OCI-M2 (cell line): ENCODE measurements at regions not wholly inside any gene's neighbourhood (a gene's known extent, or its start where the extent isn't known, plus 50 kb on each side); places are given as distances from the start of the nearest gene placed in this dataset.
"Not testable (repeated sequence)": the region's sequence is repeated elsewhere in the genome, so short reads cannot be mapped to it uniquely, and the experiment has no call there.

Experiments used
- DNase-seq: peaks from one replicate; lab custom pipeline; 2025; ENCODE audit not compliant: unreplicated experiment; lab: John Stamatoyannopoulos, UW

- DNase-seq, result no peak
Measured at GRCh38 chr12:46493834-46494181, 121.2 kb upstream of the SLC38A2 start.

- no peak for DNase-seq
Measured at GRCh38 chr12:46493150-46493833, 120.7 kb upstream of the SLC38A2 start.

GRCh38 chr12:46492471-46493085 is 120.0 kb upstream of the SLC38A2 start:
- DNase-seq, result no peak

DNA sequence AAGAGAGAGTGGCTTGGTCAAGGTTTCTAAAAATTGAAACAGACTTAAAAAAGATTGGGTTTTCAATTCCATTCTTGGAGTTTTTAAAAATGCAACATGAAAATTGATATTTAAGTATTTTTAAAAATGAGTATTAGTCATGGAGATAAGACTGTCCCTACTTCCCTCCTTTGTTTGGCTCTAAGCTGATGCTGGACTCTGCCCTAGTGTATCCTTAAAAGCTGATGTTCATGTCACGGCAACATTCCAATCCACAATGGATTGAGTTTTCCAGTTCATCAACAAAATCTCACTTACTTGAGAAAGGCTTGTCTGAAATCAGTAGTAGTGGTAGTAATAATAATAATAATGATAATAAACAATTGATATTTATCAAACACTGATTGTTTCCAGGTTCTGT is 119.0 kb upstream of the SLC38A2 start:
- no peak for DNase-seq

GRCh38 chr12:46490635-46491034 is 118.1 kb upstream of the SLC38A2 start:
- DNase-seq, result no peak

- no peak for DNase-seq
Measured at GRCh38 chr12:46489951-46490388, 117.4 kb upstream of the SLC38A2 start.

DNA sequence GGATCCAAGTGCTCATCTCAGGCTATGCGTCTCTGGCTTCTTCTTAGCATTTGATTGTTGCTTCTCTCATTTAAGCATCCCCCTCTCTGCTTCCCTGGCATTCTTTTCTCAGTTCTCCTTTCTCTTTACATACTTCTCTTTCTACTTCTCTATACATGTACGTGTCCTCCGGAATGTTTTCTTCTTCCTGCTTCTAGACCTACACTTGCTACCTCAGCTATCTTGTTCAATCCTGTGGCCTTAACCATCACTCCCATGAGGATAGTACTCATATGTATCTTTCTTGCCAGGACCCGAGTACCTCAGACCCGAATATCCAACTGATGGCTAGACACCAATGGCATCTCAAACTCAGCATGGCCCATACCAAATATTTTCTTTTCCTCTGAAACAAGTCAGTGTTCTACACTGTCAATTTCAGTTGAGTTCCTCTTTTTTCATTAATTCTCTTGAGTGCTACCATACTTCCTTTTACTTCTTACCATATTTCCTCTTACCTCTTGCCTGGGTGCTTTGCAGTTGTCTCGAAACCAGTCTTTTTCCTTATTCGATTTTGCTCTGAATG is 115.1 kb upstream of the SLC38A2 start:
- no peak for DNase-seq

DNA sequence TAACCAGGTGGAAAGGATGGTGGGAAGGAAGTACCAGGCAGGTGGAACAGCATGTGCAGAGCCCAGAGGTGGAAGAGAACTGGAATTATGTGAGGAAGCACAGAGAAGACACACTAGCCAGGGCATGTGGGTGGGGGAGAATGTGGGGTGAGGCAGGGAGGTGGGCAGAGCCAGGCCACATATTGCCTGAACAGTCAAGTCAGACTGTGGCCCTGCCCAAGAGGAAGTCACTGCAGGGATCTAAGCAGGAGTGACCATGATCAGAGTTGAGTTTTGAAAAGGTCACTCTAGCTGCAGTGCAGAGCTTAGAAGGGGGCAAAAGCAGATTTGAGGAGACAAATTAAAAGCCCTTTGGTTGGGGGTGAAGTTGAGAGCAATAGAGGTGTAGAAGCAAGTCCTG is 114.0 kb upstream of the SLC38A2 start:
- DNase-seq, result no peak

GRCh38 chr12:46485853-46486252 is 113.3 kb upstream of the SLC38A2 start:
- no peak for DNase-seq

DNA sequence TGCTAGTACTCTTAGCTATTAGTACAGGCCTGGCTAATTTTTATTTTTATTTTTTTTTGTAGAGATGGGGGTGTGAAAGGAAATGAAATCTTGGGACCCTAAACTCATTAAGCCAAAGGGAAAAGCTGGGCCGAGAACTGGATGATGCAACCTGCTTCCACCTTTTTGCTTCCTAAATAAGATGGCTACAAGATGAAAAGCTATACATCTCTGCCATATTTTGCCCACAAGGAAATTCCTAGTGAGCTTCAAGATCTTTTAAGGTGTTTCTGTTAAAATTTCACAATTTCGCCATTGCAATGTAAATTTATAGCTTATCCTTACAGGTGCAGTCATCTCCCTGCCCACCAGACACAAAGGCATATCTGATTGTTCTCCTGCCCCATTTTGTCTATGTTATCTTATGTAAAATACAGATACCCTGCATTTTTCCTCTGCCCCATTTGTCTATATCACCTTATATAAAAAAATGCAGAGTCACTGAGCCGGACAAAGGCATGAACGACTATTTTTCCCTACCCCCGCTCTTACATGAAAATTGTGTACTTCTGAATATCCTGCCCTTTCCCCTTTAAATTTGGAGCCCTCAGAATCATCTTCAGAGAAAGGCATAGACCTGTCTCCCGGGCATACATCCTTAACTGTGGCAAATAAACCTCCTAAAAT is 112.0 kb upstream of the SLC38A2 start:
- DNase-seq, result no peak

- no peak for DNase-seq
Measured at GRCh38 chr12:46483572-46484395, 111.2 kb upstream of the SLC38A2 start.

DNA sequence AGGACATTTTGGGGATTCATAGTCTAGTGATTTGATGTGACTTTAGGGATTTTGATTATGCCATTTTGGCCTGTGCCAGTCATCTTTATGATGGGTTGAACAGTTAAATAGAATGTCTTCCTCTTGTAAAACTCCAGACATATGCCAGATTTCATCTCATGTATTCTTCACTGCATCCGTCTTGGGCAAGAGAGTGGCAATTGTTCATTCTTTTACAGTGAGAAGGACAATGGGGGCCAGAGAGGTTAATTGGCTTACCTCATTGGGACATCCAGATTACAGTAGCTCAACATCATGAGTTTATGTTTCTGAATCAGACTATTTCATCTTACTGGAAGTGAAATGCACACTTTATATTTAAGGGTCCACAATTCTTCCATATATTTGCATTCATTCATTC is 108.2 kb upstream of the SLC38A2 start:
- DNase-seq, result no peak

DNA sequence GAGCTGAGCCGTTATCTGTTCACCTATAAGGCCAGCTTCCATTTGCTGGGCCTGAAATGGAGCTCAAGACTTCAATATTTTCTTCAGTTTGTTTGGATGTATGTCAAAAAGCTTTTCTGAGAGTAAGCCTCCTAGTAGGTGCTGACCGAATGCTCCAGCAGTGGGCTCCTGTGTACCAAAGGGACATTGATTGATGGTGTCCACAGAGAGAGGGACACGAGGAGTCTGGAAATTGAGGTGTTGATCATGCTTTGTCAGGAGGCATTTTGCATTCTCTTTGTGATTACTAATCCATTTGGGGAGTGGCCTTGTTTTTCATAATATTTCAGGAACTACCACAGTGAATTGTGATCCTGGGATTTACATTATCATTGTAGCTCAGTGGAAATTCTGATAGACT is 107.7 kb upstream of the SLC38A2 start:
- no peak for DNase-seq

DNA sequence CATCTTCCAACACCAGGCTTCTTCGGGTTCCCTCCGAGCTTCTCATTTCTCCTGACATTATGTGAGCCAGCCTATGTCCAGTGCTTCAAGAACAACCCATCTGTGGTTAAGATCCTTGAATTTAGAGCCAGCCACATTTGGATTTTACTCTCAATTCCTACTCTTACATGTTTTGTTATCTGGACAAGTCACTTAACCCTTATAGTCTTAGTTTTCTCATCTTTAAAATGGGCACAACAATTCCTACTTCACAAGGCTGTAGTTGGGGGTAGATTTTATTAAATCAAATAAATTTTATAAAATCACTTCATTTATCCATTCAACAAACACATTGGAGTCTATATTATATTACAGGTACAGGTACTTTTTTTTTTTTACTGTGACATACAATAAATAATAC is 105.5 kb upstream of the SLC38A2 start:
- DNase-seq, result no peak

DNA sequence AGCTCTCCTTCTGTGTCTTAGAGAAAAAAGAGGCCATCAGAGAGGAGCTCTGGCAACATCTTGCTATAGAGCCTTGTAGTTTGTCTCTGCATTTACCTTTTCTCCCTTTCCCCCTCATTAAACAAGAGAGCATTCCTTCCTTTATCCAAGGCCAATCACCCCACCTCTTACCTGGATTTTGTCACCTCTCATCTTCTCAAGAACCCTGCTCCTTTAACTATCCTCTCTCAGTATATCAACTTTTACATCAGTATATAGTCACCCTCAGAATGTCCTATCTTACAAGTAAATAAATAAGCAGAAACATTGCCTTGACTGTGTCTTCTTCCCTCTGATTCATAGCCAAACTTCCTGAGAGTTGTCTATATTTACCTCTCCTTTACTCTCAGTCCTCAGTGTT is 105.0 kb upstream of the SLC38A2 start:
- no peak for DNase-seq

GRCh38 chr12:46475972-46476645 is 103.5 kb upstream of the SLC38A2 start:
- no peak for DNase-seq

DNA sequence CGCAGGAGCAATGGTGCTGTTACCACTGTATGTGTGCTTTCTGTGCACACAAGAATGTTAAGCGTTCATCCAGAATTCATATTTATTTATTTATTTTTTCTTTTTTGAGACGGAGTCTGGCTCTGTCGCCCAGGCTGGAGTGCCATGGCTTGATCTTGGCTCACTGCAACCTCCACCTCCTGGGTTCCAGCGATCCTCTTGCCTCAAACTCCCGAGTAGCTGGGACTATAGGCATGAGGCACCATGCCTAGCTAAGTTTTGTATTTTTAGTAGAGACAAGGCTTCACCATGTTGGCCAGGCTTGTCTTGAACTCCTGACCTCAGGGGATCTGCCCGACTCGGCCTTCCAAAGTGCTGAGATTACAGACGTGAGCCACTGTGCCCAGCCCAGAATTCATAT is 101.8 kb upstream of the SLC38A2 start:
- DNase-seq, result not testable (repeated sequence)

DNA sequence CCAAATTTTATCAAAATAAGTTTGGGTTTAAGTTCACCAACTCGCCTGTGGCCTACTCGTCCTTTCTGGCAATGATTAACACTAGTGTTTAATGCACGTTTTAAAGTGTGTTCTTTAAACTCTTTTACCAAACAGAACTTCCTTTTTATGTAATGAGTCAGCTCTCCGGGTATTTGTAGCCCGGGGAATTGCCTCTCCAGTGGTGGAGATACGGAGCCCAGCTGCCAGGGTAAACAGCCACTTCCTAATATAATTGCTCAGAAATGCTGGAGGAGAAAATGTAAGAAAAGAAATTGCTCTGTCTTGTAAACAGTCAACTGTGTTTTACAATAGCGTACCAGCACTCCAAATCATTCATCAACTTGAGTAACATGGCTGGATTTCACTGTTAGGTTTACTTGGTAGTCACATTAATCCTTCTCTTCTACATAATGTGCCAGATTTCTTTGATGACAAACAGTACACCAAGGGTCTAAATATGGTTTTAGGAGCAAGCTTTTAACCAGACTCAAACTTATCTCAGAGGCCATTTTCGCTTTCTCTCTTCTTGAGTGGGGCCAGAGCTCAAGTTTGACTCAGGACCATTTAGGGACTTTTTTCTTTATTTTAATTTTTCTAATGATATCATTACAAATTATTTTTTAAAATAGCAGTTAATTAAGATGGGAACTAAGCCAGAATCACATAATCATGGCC is 101.2 kb upstream of the SLC38A2 start:
- DNase-seq, result peak; percentile 46

GRCh38 chr12:46472893-46473633 is 100.5 kb upstream of the SLC38A2 start:
- DNase-seq, result no peak
